Fibroblast of skin of back (primary cell): ENCODE measurements at regions not wholly inside any gene's neighbourhood (a gene's known extent, or its start where the extent isn't known, plus 50 kb on each side); places are given as distances from the start of the nearest gene placed in this dataset.
"Not testable (repeated sequence)": the region's sequence is repeated elsewhere in the genome, so short reads cannot be mapped to it uniquely, and the experiment has no call there.

Source experiments
- DNase-seq: peaks from one replicate; pipeline ENCODE4 v3.0.0-alpha.2; 2013

- no peak for DNase-seq
Observed at GRCh38 chr4:33737726-33738125, 2506.6 kb downstream of the ARAP2 start.

- DNase-seq: no peak
Observed at GRCh38 chr4:33739884-33740632, 2504.3 kb downstream of the ARAP2 start.

- DNase-seq: not testable (repeated sequence)
Observed at GRCh38 chr4:33740871-33741270, 2503.4 kb downstream of the ARAP2 start.

- no peak for DNase-seq
Observed at GRCh38 chr4:33746979-33747378, 2497.3 kb downstream of the ARAP2 start.

GRCh38 chr4:33751050-33751449 is 2493.3 kb downstream of the ARAP2 start:
- DNase-seq: no peak

- DNase-seq: no peak
Observed at GRCh38 chr4:33772582-33772981, 2471.7 kb downstream of the ARAP2 start.

GRCh38 chr4:33780952-33781791 is 2463.1 kb downstream of the ARAP2 start:
- peak; percentile 85 for DNase-seq

GRCh38 chr4:33785843-33786242 is 2458.5 kb downstream of the ARAP2 start:
- no peak for DNase-seq

GRCh38 chr4:33802578-33802977 is 2441.7 kb downstream of the ARAP2 start:
- no peak for DNase-seq

GRCh38 chr4:33825685-33826084 is 2418.6 kb downstream of the ARAP2 start:
- no peak for DNase-seq

GRCh38 chr4:33829356-33829755 is 2415.0 kb downstream of the ARAP2 start:
- DNase-seq: peak; percentile 5

GRCh38 chr4:33831442-33832066 is 2412.8 kb downstream of the ARAP2 start:
- peak; percentile 60 for DNase-seq

- peak; percentile 86 for DNase-seq
Observed at GRCh38 chr4:33835764-33836163, 2408.6 kb downstream of the ARAP2 start.

GRCh38 chr4:33837043-33837838 is 2407.1 kb downstream of the ARAP2 start:
- DNase-seq: peak; percentile 94

GRCh38 chr4:33841120-33841519 is 2403.2 kb downstream of the ARAP2 start:
- DNase-seq: no peak

GRCh38 chr4:33850371-33850902 is 2393.9 kb downstream of the ARAP2 start:
- peak; percentile 11 for DNase-seq

GRCh38 chr4:33853670-33854069 is 2390.6 kb downstream of the ARAP2 start:
- DNase-seq: not testable (repeated sequence)

- no peak for DNase-seq
Observed at GRCh38 chr4:33864290-33864859, 2379.9 kb downstream of the ARAP2 start.

GRCh38 chr4:33873791-33874190 is 2370.5 kb downstream of the ARAP2 start:
- no peak for DNase-seq

- no peak for DNase-seq
Observed at GRCh38 chr4:33878710-33879109, 2365.6 kb downstream of the ARAP2 start.

- DNase-seq: no peak
Observed at GRCh38 chr4:33881176-33881575, 2363.1 kb downstream of the ARAP2 start.
